OCI-LY1 (cell line): ENCODE measurements at regions not wholly inside any gene's neighbourhood (a gene's known extent, or its start where the extent isn't known, plus 50 kb on each side); places are given as distances from the start of the nearest gene placed in this dataset.

Source experiments
- H2AFZ ChIP-seq: fragments of 200-600 bp; sonication (generic), shearing (Covaris generic); 2 replicates; pipeline ENCODE4 v1.6.0; 2014; ENCODE audit warnings: antibody characterized with exemption, mild to moderate bottlenecking, low read length
- H3F3A ChIP-seq: fragments of 200-600 bp; sonication (generic), shearing (Covaris generic); 2 replicates; pipeline ENCODE4 v1.6.0; 2014; ENCODE audit warnings: mild to moderate bottlenecking, antibody characterized with exemption, low read length, moderate library complexity; ENCODE audit not compliant: insufficient read depth
- H3K27ac ChIP-seq: fragments of 200-600 bp; sonication (generic); 2 replicates; pipeline ENCODE4 v1.5.1; 2014; ENCODE audit warnings: low read length, mixed run types, mild to moderate bottlenecking, low read depth; ENCODE audit not compliant: poor library complexity, severe bottlenecking
- H3K27me3 ChIP-seq: fragments of 200-600 bp; sonication (generic); 2 replicates; pipeline ENCODE4 v1.6.0; 2014; ENCODE audit warnings: antibody characterized with exemption, mild to moderate bottlenecking, low read length, moderate library complexity; ENCODE audit not compliant: insufficient read depth
- H3K36me3 ChIP-seq: fragments of 200-600 bp; sonication (generic); 2 replicates; pipeline ENCODE4 v1.6.1; 2014; ENCODE audit warnings: mild to moderate bottlenecking, antibody characterized with exemption, low read length, moderate library complexity, mixed read lengths; ENCODE audit not compliant: insufficient read depth
- H3K4me1 ChIP-seq: fragments of 200-600 bp; sonication (generic); 2 replicates; pipeline ENCODE4 v1.5.1; 2014; ENCODE audit warnings: mild to moderate bottlenecking, low read length, moderate library complexity; ENCODE audit not compliant: insufficient read depth, severe bottlenecking
- H3K4me2 ChIP-seq: fragments of 200-600 bp; sonication (generic), shearing (Covaris generic); 2 replicates; pipeline ENCODE4 v1.6.1; 2014; ENCODE audit warnings: low read length
- H3K4me3 ChIP-seq: fragments of 200-600 bp; sonication (generic); 2 replicates; pipeline ENCODE4 v1.5.1; 2014; ENCODE audit warnings: low read length, low read depth, mild to moderate bottlenecking, mixed read lengths; ENCODE audit not compliant: poor library complexity, severe bottlenecking
- H3K79me2 ChIP-seq: fragments of 200-600 bp; shearing (Covaris generic); 2 replicates; pipeline ENCODE4 v1.6.1; 2016; ENCODE audit warnings: mixed run types, low read length, mixed read lengths; ENCODE audit not compliant: insufficient read depth
- H3K9ac ChIP-seq: fragments of 200-600 bp; sonication (generic), shearing (Covaris generic); 2 replicates; pipeline ENCODE4 v1.6.1; 2014; ENCODE audit warnings: mild to moderate bottlenecking, low read length, mixed read lengths
- H3K9me2 ChIP-seq: fragments of 200-600 bp; sonication (generic), shearing (Covaris generic); 2 replicates; pipeline ENCODE4 v1.6.1; 2014; ENCODE audit warnings: low read depth, mild to moderate bottlenecking, low read length, mixed read lengths
- H3K9me3 ChIP-seq: fragments of 200-600 bp; shearing (Covaris generic); 2 replicates; pipeline ENCODE4 v1.6.1; 2014; ENCODE audit warnings: low read length, mixed read lengths
- H4K20me1 ChIP-seq: fragments of 200-600 bp; sonication (generic), shearing (Covaris generic); 2 replicates; pipeline ENCODE4 v1.6.0; 2016; ENCODE audit warnings: mild to moderate bottlenecking, low read length; ENCODE audit not compliant: insufficient read depth
- CTCF ChIP-seq: fragments of 200-600 bp; sonication (generic), shearing (Covaris generic); IDR thresholded peaks from 2 replicates; pipeline ENCODE4 v1.5.1; 2017; ENCODE audit warnings: mild to moderate bottlenecking, antibody characterized with exemption, low read length, moderate library complexity, mixed read lengths
- EZH2 ChIP-seq: fragments of 200-600 bp; sonication (generic), shearing (Covaris generic); IDR thresholded peaks from 2 replicates; pipeline ENCODE4 v1.8.0; 2017; ENCODE audit warnings: borderline replicate concordance, mixed run types, mild to moderate bottlenecking, antibody characterized with exemption, low read length, moderate library complexity, mixed read lengths

GRCh38 chr16:87194172-87194571, 123.0 kb downstream of the C16orf95 start:
- no peaks in the 10 kb centered on the region for H4K20me1 ChIP-seq
- no peaks in the 10 kb centered on the region for H3K4me1 ChIP-seq
- H3K27ac ChIP-seq: no peak overlapping the region
- H3K9me2 ChIP-seq: no peaks in the 10 kb centered on the region
- H2AFZ ChIP-seq: no peak overlapping the region
- H3K79me2 ChIP-seq: no peaks in the 10 kb centered on the region
- H3F3A ChIP-seq: no peaks in the 10 kb centered on the region
- no peaks in the 10 kb centered on the region for H3K9me3 ChIP-seq
- no peak overlapping the region for H3K4me2 ChIP-seq
- H3K36me3 ChIP-seq: no peaks in the 10 kb centered on the region
- H3K4me3 ChIP-seq: no peak overlapping the region
- TF ChIP-seq CTCF (no peak), EZH2 (no peak)
- H3K27me3 ChIP-seq: peaks cover 9% of the 10 kb centered on the region; the same call in 1 of the 2 replicates
- no peak overlapping the region for H3K9ac ChIP-seq

GRCh38 chr16:87195161-87195560, 122.0 kb downstream of the C16orf95 start:
- Histone ChIP-seq H3F3A (no peaks in the 10 kb centered on the region), H2AFZ (no peak overlapping the region), H3K4me3 (no peak overlapping the region), H3K9me3 (no peaks in the 10 kb centered on the region), H3K27me3 (peaks cover 9% of the 10 kb centered on the region; the same call in 1 of the 2 replicates), H3K36me3 (no peaks in the 10 kb centered on the region), H3K27ac (no peak overlapping the region), H3K9ac (no peak overlapping the region), H3K79me2 (no peaks in the 10 kb centered on the region), H3K9me2 (no peaks in the 10 kb centered on the region), H4K20me1 (no peaks in the 10 kb centered on the region), H3K4me2 (no peak overlapping the region), H3K4me1 (no peaks in the 10 kb centered on the region)
- TF ChIP-seq EZH2: no peak
- TF ChIP-seq CTCF: no peak

GRCh38 chr16:87196231-87196630, 121.0 kb downstream of the C16orf95 start:
- no peaks in the 10 kb centered on the region for H3K9me3 ChIP-seq
- H3K36me3 ChIP-seq: no peaks in the 10 kb centered on the region
- no peaks in the 10 kb centered on the region for H4K20me1 ChIP-seq
- no peaks in the 10 kb centered on the region for H3F3A ChIP-seq
- no peak overlapping the region for H3K4me3 ChIP-seq
- H3K27ac ChIP-seq: no peak overlapping the region
- TF ChIP-seq EZH2 (no peak), CTCF (no peak)
- no peaks in the 10 kb centered on the region for H3K9me2 ChIP-seq
- H3K27me3 ChIP-seq: peaks cover 9% of the 10 kb centered on the region; the same call in 1 of the 2 replicates
- no peaks in the 10 kb centered on the region for H3K4me1 ChIP-seq
- H2AFZ ChIP-seq: no peak overlapping the region
- H3K9ac ChIP-seq: no peak overlapping the region
- H3K4me2 ChIP-seq: no peak overlapping the region
- no peaks in the 10 kb centered on the region for H3K79me2 ChIP-seq
